GM12865 (cell line): ENCODE measurements at regions not wholly inside any gene's neighbourhood (a gene's known extent, or its start where the extent isn't known, plus 50 kb on each side); places are given as distances from the start of the nearest gene placed in this dataset.

Source experiments
- DNase-seq: peaks from one replicate; pipeline ENCODE4 v3.0.0; 2010; ENCODE audit warnings: low read depth
- H3K4me3 ChIP-seq: 2 replicates; pipeline ENCODE4 v1.5.1; 2011; ENCODE audit warnings: mild to moderate bottlenecking, low read depth, low read length, control low read depth
- CTCF ChIP-seq: IDR thresholded peaks from 2 replicates; pipeline ENCODE4 v1.5.1; 2011; ENCODE audit warnings: low read length, control low read depth, low read depth, inconsistent platforms; ENCODE audit not compliant: insufficient read depth; ENCODE audit errors: missing control alignments

DNA sequence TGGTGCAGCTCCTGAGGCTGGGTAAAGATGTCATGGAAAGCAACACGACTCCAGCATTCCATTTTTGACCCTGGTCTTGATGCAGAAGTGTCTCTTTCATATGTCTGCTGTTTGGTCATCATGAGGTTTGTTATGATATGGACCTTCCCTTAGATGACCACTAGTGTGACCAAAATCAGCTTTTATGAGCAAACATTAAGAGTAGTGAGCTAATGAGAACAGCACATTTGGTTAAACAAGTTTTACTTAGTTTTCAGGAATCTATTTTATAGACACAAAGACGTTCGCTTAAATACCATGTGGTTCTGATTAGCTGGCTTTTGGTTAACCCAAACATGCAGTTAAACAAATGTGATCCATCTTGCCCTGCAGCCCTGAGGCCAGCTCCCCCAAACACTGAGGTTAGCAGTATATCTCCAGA lies 56.7 kb upstream of the ACTBL2 start:
- no peak for TF ChIP-seq CTCF
- DNase-seq, result no peak
- H3K4me3 ChIP-seq, result no peak overlapping the region

DNA sequence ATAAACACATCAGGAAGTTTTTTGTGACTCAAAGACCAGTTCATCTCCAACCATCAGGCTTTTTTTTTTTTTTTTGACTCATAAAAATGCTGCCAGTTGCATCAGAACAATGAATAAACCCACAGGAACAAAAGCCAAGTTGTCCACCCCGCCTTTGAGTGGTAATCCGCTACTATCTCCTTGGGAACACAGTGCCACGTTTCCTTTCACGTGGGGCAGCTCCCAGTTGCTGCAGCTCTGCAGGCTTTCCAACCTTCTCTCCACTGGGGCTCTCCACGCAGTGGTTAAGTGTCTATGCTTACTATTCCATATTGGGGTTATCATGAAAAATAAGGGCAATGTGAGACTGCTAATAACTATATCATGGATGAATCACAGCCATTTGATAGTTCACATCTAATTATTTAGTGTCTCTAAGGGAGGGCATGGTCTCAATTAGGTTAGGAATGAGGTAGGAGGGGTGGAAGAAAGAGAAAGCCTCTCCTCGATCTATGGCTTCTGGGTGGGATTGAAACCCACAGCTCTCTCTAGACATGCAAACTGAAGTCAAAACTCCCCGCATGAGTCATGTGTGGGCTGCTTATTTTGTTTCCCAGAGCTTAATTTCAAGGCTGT lies 55.8 kb upstream of the ACTBL2 start:
- no peak for DNase-seq
- no peak overlapping the region for H3K4me3 ChIP-seq
- TF ChIP-seq CTCF, result no peak

GRCh38 chr5:57537811-57538210 lies 55.2 kb upstream of the ACTBL2 start:
- no peak overlapping the region for H3K4me3 ChIP-seq
- TF ChIP-seq CTCF, result no peak
- DNase-seq, result no peak

- no peak overlapping the region for H3K4me3 ChIP-seq
- no peak for TF ChIP-seq CTCF
- no peak for DNase-seq
These were observed 50.2 kb upstream of the ACTBL2 start for GRCh38 chr5:57532513-57533497.
